WTC11 (cell line): ENCODE measurements at regions not wholly inside any gene's neighbourhood (a gene's known extent, or its start where the extent isn't known, plus 50 kb on each side); places are given as distances from the start of the nearest gene placed in this dataset.

Experiments used
- E2F4 ChIP-seq: sonication (generic); formaldehyde crosslinking; IDR thresholded peaks from 2 replicates; pipeline ENCODE4 v1.8.1; 2022; ENCODE audit warnings: low read depth, mild to moderate bottlenecking, moderate library complexity, missing genetic modification reagents, borderline replicate concordance
- ESRRA ChIP-seq: sonication (generic); formaldehyde crosslinking; IDR thresholded peaks from 2 replicates; pipeline ENCODE4 v1.8.1; 2022; ENCODE audit warnings: mild to moderate bottlenecking, missing genetic modification reagents, borderline replicate concordance
- NFYB ChIP-seq: sonication (generic); formaldehyde crosslinking; conservative IDR thresholded peaks from 2 replicates; pipeline ENCODE4 v1.8.0; 2022; ENCODE audit warnings: low read depth, missing genetic modification reagents
- OVOL2 ChIP-seq: fragments of 250-450 bp; sonication (Bioruptor Pico); IDR thresholded peaks from 2 replicates; pipeline ENCODE4 v1.9.0; 2021; ENCODE audit warnings: mild to moderate bottlenecking, borderline replicate concordance
- ZNF138 ChIP-seq: sonication (generic); formaldehyde crosslinking; conservative IDR thresholded peaks from 2 replicates; pipeline ENCODE4 v1.8.1; 2022; ENCODE audit warnings: mild to moderate bottlenecking, moderate library complexity, missing genetic modification reagents
- ZNF219 ChIP-seq: sonication (generic); formaldehyde crosslinking; IDR thresholded peaks from 2 replicates; pipeline ENCODE4 v1.8.0; 2023; ENCODE audit warnings: missing genetic modification reagents, mild to moderate bottlenecking, borderline replicate concordance
- ZNF512 ChIP-seq: sonication (generic); formaldehyde crosslinking; IDR thresholded peaks from 2 replicates; pipeline ENCODE4 v1.8.1; 2022; ENCODE audit warnings: missing genetic modification reagents, borderline replicate concordance
- TF ChIP-seq, protein P1 (sequence below): sonication (generic); formaldehyde crosslinking; IDR thresholded peaks from 2 replicates; pipeline ENCODE4 v1.8.1; 2023; ENCODE audit warnings: mild to moderate bottlenecking, missing genetic modification reagents
- TF ChIP-seq, protein P2 (sequence below): fragments of 200-600 bp; IDR thresholded peaks from 2 replicates; pipeline ENCODE4 v1.8.0; 2022; ENCODE audit warnings: antibody characterized with exemption
- TF ChIP-seq, protein P3 (sequence below): sonication (generic); formaldehyde crosslinking; conservative IDR thresholded peaks from 2 replicates; pipeline ENCODE4 v1.8.1; 2022; ENCODE audit warnings: mild to moderate bottlenecking, missing genetic modification reagents
- TF ChIP-seq, protein P4 (sequence below): sonication (generic); formaldehyde crosslinking; IDR thresholded peaks from 2 replicates; pipeline ENCODE4 v1.8.0; 2023; ENCODE audit warnings: missing genetic modification reagents

DNA sequence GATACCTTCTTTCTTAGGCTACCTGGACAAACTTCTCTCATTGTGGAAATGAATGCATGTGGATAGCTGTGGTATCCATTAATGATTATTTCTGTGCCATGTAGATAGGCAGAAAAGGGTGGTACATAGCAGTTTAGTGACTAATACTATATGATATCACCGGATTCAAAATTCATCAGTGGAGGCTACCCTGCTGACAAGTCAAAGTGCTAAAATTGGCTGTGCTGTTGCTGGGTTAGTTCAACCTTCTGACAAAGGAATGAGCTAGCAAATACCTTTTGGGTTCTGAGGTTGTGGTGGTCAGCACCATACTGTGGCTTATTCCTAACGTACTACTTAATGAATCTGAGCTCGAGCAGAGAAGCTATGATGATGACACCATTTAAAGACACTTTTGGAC lies 109.1 kb downstream of the TFAP2B start:
- no peak for TF ChIP-seq ZNF512 (CRISPR knock-in tag)
- no peak for TF ChIP-seq NFYB
- TF ChIP-seq, protein P1, sequence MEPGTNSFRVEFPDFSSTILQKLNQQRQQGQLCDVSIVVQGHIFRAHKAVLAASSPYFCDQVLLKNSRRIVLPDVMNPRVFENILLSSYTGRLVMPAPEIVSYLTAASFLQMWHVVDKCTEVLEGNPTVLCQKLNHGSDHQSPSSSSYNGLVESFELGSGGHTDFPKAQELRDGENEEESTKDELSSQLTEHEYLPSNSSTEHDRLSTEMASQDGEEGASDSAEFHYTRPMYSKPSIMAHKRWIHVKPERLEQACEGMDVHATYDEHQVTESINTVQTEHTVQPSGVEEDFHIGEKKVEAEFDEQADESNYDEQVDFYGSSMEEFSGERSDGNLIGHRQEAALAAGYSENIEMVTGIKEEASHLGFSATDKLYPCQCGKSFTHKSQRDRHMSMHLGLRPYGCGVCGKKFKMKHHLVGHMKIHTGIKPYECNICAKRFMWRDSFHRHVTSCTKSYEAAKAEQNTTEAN (CRISPR knock-in tag): no peak
- TF ChIP-seq, protein P2, sequence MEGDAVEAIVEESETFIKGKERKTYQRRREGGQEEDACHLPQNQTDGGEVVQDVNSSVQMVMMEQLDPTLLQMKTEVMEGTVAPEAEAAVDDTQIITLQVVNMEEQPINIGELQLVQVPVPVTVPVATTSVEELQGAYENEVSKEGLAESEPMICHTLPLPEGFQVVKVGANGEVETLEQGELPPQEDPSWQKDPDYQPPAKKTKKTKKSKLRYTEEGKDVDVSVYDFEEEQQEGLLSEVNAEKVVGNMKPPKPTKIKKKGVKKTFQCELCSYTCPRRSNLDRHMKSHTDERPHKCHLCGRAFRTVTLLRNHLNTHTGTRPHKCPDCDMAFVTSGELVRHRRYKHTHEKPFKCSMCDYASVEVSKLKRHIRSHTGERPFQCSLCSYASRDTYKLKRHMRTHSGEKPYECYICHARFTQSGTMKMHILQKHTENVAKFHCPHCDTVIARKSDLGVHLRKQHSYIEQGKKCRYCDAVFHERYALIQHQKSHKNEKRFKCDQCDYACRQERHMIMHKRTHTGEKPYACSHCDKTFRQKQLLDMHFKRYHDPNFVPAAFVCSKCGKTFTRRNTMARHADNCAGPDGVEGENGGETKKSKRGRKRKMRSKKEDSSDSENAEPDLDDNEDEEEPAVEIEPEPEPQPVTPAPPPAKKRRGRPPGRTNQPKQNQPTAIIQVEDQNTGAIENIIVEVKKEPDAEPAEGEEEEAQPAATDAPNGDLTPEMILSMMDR: no peak
- TF ChIP-seq, protein P3, sequence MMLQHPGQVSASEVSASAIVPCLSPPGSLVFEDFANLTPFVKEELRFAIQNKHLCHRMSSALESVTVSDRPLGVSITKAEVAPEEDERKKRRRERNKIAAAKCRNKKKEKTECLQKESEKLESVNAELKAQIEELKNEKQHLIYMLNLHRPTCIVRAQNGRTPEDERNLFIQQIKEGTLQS (CRISPR knock-in tag): no peak
- no peak for TF ChIP-seq ZNF138 (CRISPR knock-in tag)
- no peak for TF ChIP-seq ESRRA
- TF ChIP-seq E2F4 (CRISPR knock-in tag): no peak
- no peak for TF ChIP-seq OVOL2
- TF ChIP-seq, protein P4, sequence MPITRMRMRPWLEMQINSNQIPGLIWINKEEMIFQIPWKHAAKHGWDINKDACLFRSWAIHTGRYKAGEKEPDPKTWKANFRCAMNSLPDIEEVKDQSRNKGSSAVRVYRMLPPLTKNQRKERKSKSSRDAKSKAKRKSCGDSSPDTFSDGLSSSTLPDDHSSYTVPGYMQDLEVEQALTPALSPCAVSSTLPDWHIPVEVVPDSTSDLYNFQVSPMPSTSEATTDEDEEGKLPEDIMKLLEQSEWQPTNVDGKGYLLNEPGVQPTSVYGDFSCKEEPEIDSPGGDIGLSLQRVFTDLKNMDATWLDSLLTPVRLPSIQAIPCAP: no peak
- TF ChIP-seq ZNF219 (CRISPR knock-in tag): no peak
